ENCODE measurements at regions not wholly inside any gene's neighbourhood (a gene's known extent, or its start where the extent isn't known, plus 50 kb on each side); places are given as distances from the start of the nearest gene placed in this dataset.
"Not testable (repeated sequence)": the region's sequence is repeated elsewhere in the genome, so short reads cannot be mapped to it uniquely, and the experiment has no call there.

- TF ChIP-seq CTCF, POLR2A (IDR thresholded peaks at IDR 0.05): not testable (repeated sequence)
Measured at GRCh38 chr9:64772751-64773331, 512.2 kb downstream of the FOXD4L5 start.
